ENCODE measurements at regions not wholly inside any gene's neighbourhood (a gene's known extent, or its start where the extent isn't known, plus 50 kb on each side); places are given as distances from the start of the nearest gene placed in this dataset.

- H3K27me3 Mint-ChIP-seq = peaks cover 8% of the 10 kb centered on the region
- ATAC-seq = no peak
- CTCF ChIA-PET = no interaction called here
Observed at GRCh38 chr2:15081356-15081755, 448.8 kb downstream of the LRATD1 start.

DNA sequence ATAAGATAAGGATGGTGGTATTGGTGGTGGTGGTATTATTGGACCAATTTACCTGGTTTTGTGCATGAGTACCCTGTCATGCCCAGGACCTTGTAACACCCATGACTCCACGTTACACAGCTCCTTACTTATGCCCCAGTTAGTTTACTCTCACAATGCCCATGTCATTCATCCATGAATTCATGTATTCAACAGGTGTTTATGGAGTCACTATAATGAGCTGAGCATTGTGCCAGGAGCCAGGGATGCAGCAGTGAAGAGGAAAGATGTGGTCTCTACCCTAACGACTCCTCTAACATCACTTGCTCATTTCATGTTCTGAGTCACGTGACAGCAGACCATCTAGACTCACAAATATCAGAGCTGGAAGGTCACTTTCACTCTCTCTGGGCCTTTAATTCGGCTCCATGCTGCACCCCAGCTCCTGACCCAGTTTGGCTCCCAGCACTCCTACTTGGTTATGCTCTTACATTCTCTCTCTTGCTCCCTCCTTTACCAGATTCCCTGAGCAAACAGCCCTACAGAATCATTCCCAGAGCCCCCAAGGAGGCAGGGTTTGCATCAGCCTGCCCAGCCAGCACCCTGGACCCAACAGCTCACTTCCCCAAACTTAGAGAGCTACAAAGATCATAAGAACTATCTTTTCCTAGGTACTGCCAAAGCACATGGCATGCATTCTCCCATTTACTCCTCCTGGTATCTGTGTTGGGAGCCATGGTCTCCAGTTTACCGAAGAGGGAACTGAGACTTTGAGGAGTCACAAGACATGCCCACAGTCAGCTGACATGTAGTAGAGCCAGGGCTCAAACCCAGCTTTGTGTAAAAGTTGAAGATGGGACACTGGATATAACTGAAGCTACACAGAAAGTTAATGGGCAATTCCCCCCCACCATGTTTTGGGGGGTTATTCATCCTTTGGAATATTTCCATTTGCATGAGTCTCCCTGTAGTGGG lies 449.9 kb downstream of the LRATD1 start:
- intact Hi-C loops (cut with DNase I, micrococcal nuclease) = no loop called here
- DNase-seq (no peak), ATAC-seq (no peak)
- Mint-ChIP-seq H3K36me3 (ENCODE audit: low read depth) (no peaks in the 10 kb centered on the region), H3K27ac (no peak overlapping the region), H3K27me3 (peaks cover 7% of the 10 kb centered on the region), H3K4me3 (no peak overlapping the region), H3K9me3 (ENCODE audit: low read depth) (peaks cover under 1% of the 10 kb centered on the region), H3K4me1 (no peaks in the 10 kb centered on the region)
- ChIA-PET CTCF (interaction anchor here (0.7 kb wide), 1 partner anchor 303 kb away, joined by 3 read pairs; no protein-coding TSS in a partner anchor), POLR2A (no interaction called here)

More at GRCh38 chr2:15081356-15081755, 448.8 kb downstream of the LRATD1 start:
- intact Hi-C loops (cut with DNase I, micrococcal nuclease) = no loop called here
- Mint-ChIP-seq H3K4me1 (no peaks in the 10 kb centered on the region), H3K4me3 (no peak overlapping the region), H3K9me3 (ENCODE audit: low read depth) (peaks cover 1% of the 10 kb centered on the region), H3K27ac (no peak overlapping the region), H3K36me3 (ENCODE audit: low read depth) (no peaks in the 10 kb centered on the region)
- POLR2A ChIA-PET = no interaction called here
- DNase-seq = no peak

DNA sequence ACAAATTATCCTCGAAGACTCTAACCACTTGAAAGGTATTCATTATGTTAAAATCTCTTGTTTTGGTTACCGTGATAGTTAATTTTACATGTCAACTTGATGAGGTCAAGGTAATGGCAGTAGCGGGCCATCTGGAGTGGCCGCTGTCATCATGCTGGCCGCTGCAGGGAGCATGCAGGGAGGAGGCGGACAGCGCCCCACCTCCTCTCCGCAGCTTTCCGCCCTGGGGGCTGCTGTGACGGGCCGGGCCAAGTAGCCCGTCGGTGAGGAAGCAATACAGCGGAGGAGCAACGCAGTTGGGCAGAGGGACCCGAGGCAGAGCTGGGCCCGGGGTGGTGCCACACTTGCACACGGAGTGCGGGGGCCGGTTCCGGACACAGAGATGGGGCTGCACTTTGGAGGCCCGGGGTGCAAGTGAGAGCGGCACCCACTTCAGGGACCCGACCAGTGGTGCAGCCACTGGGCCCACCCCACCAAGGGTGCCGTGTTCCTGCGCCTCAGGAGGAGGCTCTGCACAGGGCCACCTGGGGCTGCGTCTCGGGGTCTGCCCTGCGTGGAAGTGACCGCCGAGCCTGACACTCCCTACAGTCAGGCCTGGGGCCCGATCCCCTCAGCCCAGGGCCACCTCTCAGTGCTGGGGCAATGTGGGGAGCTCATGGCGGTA lies 452.4 kb downstream of the LRATD1 start:
- ChIA-PET CTCF (no interaction called here), POLR2A (no interaction called here)
- intact Hi-C loops (cut with DNase I, micrococcal nuclease) = no loop called here
- Mint-ChIP-seq H3K9me3 (ENCODE audit: low read depth) (no peaks in the 10 kb centered on the region), H3K4me1 (no peaks in the 10 kb centered on the region), H3K36me3 (ENCODE audit: low read depth) (no peaks in the 10 kb centered on the region), H3K4me3 (no peak overlapping the region), H3K27me3 (peaks cover 4% of the 10 kb centered on the region), H3K27ac (no peak overlapping the region)
- ATAC-seq (no peak), DNase-seq (no peak)

GRCh38 chr2:15092181-15092580 lies 459.7 kb downstream of the LRATD1 start:
- no peak for ATAC-seq
- no peak for DNase-seq
- intact Hi-C loops (cut with DNase I, micrococcal nuclease) = no loop called here
- Mint-ChIP-seq H3K36me3 (ENCODE audit: low read depth) (no peaks in the 10 kb centered on the region), H3K27me3 (no peaks in the 10 kb centered on the region), H3K4me3 (no peak overlapping the region), H3K27ac (no peak overlapping the region), H3K4me1 (peaks cover 2% of the 10 kb centered on the region), H3K9me3 (ENCODE audit: low read depth) (no peaks in the 10 kb centered on the region)
- ChIA-PET POLR2A (no interaction called here), CTCF (interaction anchor here (0.6 kb wide), 1 partner anchor 61 kb away, joined by 3 read pairs; no protein-coding TSS in a partner anchor)

DNA sequence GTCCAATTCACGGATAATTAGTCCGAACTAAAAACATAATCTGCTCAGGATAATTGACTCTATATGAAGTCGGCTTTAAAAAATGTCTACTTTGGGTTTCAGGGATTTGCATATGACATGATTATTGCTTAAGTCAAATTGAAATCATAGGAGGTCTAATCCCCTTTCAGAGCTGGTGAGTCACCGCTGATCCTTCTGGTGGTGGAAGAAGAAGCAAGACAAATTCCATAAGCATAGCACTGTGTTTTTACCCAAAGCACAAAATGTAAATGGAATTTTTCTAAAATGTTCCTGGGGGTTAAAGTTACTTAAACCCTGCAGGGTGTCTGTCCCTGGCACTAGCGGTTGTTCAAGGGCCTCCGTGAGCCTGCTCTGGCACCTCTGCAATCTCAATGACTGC lies 460.2 kb downstream of the LRATD1 start:
- CTCF ChIA-PET = no interaction called here
- H3K27me3 Mint-ChIP-seq = no peaks in the 10 kb centered on the region
- no peak for ATAC-seq
- no peak overlapping the region for H3K4me3 Mint-ChIP-seq
- POLR2A ChIA-PET = no interaction called here
- no peak for DNase-seq
- intact Hi-C loops (cut with DNase I, micrococcal nuclease) = no loop called here
- no peaks in the 10 kb centered on the region for H3K9me3 Mint-ChIP-seq (ENCODE audit: low read depth)
- peaks cover 2% of the 10 kb centered on the region for H3K4me1 Mint-ChIP-seq
- no peak overlapping the region for H3K27ac Mint-ChIP-seq
- no peaks in the 10 kb centered on the region for H3K36me3 Mint-ChIP-seq (ENCODE audit: low read depth)

GRCh38 chr2:15094161-15094560 lies 461.6 kb downstream of the LRATD1 start:
- Mint-ChIP-seq H3K27ac (no peak overlapping the region), H3K4me1 (peaks cover 2% of the 10 kb centered on the region), H3K9me3 (ENCODE audit: low read depth) (no peaks in the 10 kb centered on the region), H3K4me3 (no peak overlapping the region), H3K36me3 (ENCODE audit: low read depth) (no peaks in the 10 kb centered on the region), H3K27me3 (no peaks in the 10 kb centered on the region)
- ATAC-seq (no peak), DNase-seq (no peak)
- intact Hi-C loops (cut with DNase I, micrococcal nuclease) = no loop called here
- ChIA-PET POLR2A (no interaction called here), CTCF (interaction anchor here (0.5 kb wide), 1 partner anchor 539 kb away, joined by 6 read pairs; no protein-coding TSS in a partner anchor)

DNA sequence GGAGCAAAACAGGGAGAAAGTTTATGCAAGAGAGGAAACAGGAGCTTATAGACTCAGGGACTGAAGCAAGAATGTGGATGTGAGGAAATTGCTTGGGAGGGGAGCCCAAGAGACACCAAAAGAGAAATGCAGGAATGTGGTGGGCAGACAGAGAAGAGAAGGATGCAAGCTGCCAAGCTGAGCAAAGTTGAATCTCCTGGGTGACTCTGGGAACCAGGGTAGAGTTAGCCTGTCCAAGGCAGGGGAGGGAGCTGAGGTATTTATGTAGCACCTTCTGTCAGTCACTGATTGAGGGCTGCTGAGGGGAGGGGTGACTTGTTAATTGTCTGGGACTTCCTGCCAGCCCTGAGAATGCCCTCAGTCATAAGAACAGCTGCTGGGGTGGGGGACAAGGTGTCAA lies 464.3 kb downstream of the NBAS start:
- H3K4me3 Mint-ChIP-seq = no peak overlapping the region
- ATAC-seq (no peak), DNase-seq (no peak)
- H3K4me1 Mint-ChIP-seq = peaks cover 2% of the 10 kb centered on the region
- no peak overlapping the region for H3K27ac Mint-ChIP-seq
- no peaks in the 10 kb centered on the region for H3K36me3 Mint-ChIP-seq (ENCODE audit: low read depth)
- H3K9me3 Mint-ChIP-seq (ENCODE audit: low read depth) = no peaks in the 10 kb centered on the region
- no peaks in the 10 kb centered on the region for H3K27me3 Mint-ChIP-seq
- intact Hi-C loops (cut with DNase I, micrococcal nuclease) = no loop called here
- ChIA-PET POLR2A (no interaction called here), CTCF (interaction anchor here (1.0 kb wide), 1 partner anchor 10 kb away, joined by 3 read pairs; no protein-coding TSS in a partner anchor)

- H3K27ac Mint-ChIP-seq = no peak overlapping the region
- H3K36me3 Mint-ChIP-seq (ENCODE audit: low read depth) = no peaks in the 10 kb centered on the region
- H3K9me3 Mint-ChIP-seq (ENCODE audit: low read depth) = peaks cover 15% of the 10 kb centered on the region
- no peaks in the 10 kb centered on the region for H3K4me1 Mint-ChIP-seq
- ChIA-PET CTCF (no interaction called here), POLR2A (no interaction called here)
- ATAC-seq (no peak), DNase-seq (no peak)
- no peak overlapping the region for H3K4me3 Mint-ChIP-seq
- intact Hi-C loops (cut with DNase I, micrococcal nuclease) = no loop called here
- H3K27me3 Mint-ChIP-seq = peaks cover 7% of the 10 kb centered on the region
Observed at GRCh38 chr2:15107137-15107536, 454.0 kb downstream of the NBAS start.

DNA sequence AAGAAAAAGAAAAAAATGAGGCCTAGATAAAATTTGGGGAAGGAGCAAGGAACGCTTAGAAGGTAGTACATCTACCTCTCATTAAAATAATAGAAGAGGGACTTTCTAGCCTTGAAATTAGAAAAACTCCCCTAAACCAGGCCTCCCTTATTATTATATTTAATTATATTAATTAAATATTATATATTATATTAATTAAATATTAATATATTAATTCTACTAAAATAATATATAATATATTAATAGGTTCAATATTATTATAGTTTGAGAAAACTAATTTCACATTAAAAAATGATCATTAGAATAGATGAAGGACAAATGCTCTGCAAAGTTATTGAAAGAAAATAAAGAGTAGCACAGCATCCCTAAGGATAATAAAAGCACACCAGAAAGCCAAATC lies 449.4 kb downstream of the NBAS start:
- no peak overlapping the region for H3K27ac Mint-ChIP-seq
- intact Hi-C loops (cut with DNase I, micrococcal nuclease) = no loop called here
- H3K4me1 Mint-ChIP-seq = no peaks in the 10 kb centered on the region
- H3K27me3 Mint-ChIP-seq = no peaks in the 10 kb centered on the region
- H3K4me3 Mint-ChIP-seq = no peak overlapping the region
- ChIA-PET POLR2A (no interaction called here), CTCF (no interaction called here)
- DNase-seq (no peak), ATAC-seq (no peak)
- peaks cover 24% of the 10 kb centered on the region for H3K9me3 Mint-ChIP-seq (ENCODE audit: low read depth)
- peaks cover 3% of the 10 kb centered on the region for H3K36me3 Mint-ChIP-seq (ENCODE audit: low read depth)

GRCh38 chr2:15112216-15112615 lies 448.9 kb downstream of the NBAS start:
- intact Hi-C loops (cut with DNase I, micrococcal nuclease) = no loop called here
- ATAC-seq = no peak
- Mint-ChIP-seq H3K4me3 (no peak overlapping the region), H3K27me3 (no peaks in the 10 kb centered on the region), H3K4me1 (no peaks in the 10 kb centered on the region), H3K36me3 (ENCODE audit: low read depth) (peaks cover 3% of the 10 kb centered on the region), H3K27ac (no peak overlapping the region), H3K9me3 (ENCODE audit: low read depth) (peaks cover 24% of the 10 kb centered on the region)
- ChIA-PET CTCF (no interaction called here), POLR2A (no interaction called here)
- DNase-seq = no peak

DNA sequence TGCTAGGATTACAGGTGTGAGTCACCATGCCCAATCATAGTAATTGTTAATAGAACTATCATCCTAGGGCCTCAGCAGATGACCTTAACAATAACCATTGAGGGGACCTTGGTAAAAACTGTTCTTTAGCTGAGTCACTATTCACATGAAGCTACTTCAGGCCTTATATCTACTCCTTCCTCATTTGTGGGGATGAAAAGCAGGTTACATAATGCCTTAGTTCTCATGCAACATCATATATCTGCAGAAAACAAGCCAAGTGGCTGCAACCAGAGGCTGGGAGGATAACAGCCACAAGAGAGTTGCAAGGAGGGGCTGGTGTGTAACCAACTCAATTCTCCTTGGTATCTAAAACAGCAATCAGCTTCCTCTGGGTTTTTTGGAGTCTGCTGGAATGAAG lies 445.4 kb downstream of the NBAS start:
- Mint-ChIP-seq H3K4me1 (peaks cover 8% of the 10 kb centered on the region), H3K9me3 (ENCODE audit: low read depth) (peaks cover 21% of the 10 kb centered on the region), H3K27me3 (no peaks in the 10 kb centered on the region), H3K4me3 (no peak overlapping the region), H3K27ac (no peak overlapping the region), H3K36me3 (ENCODE audit: low read depth) (peaks cover 3% of the 10 kb centered on the region)
- no peak for ATAC-seq
- CTCF ChIA-PET = interaction anchor here (0.8 to 1.0 kb wide), 2 partner anchors 9 to 429 kb away, joined by 3 read pairs; no protein-coding TSS in a partner anchor
- intact Hi-C loops (cut with DNase I, micrococcal nuclease) = no loop called here
- DNase-seq = no peak
- POLR2A ChIA-PET = no interaction called here

DNA sequence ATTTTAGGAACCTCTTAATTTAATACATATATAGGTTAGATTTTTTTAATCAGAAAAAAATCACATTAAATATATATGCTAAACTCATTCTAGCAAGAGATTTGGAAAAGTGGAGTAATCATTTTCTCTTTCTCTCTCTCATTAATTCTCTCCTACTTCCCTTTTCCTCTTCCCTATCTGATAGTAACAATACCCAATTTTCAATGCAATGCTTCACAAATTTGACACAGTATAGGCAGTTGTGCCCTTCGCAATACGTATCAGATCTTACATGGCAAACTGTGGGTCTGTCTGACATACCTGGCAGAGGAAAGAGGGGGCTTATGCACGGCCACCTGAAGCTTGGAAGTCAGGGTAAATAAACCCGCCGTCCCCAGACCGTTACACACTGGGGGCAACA lies 444.3 kb downstream of the NBAS start:
- Mint-ChIP-seq H3K27me3 (no peaks in the 10 kb centered on the region), H3K27ac (no peak overlapping the region), H3K36me3 (ENCODE audit: low read depth) (peaks cover 3% of the 10 kb centered on the region), H3K4me1 (peaks cover 10% of the 10 kb centered on the region), H3K4me3 (no peak overlapping the region), H3K9me3 (ENCODE audit: low read depth) (peaks cover 14% of the 10 kb centered on the region)
- CTCF ChIA-PET = interaction anchor here (1.5 kb wide), 1 partner anchor 11 kb away, joined by 3 read pairs; no protein-coding TSS in a partner anchor
- intact Hi-C loops (cut with DNase I, micrococcal nuclease) = no loop called here
- ATAC-seq (no peak), DNase-seq (no peak)
- POLR2A ChIA-PET = no interaction called here

All from activated CD4-positive, alpha-beta T cell treated with anti-CD3 and anti-CD28 coated beads for 36 hours (primary cell).